Calu3 (cell line): ENCODE measurements at regions not wholly inside any gene's neighbourhood (a gene's known extent, or its start where the extent isn't known, plus 50 kb on each side); places are given as distances from the start of the nearest gene placed in this dataset.

Source experiments
- BruUV-seq: library from RNA; stranded (reverse); fragments of 400-500 nt; replicated peaks from 2 replicates; lab custom pipeline; 2021; lab: Mats Ljungman, UMichigan
- CTCF ChIA-PET: fragments of 300-600 bp; sonication (Branson Sonifier 250); formaldehyde crosslinking; loops from one replicate; lab custom pipeline; 2022; ENCODE audit warnings: antibody characterized with exemption; lab: Charles Lee
- DNase-seq: peaks from one replicate; pipeline ENCODE4 v3.0.0; 2022
- H3K27ac Mint-ChIP-seq: one replicate; pipeline ENCODE4 v1.8.0; 2022; ENCODE audit warnings: mixed read lengths; ENCODE audit not compliant: unreplicated experiment
- H3K27me3 Mint-ChIP-seq: one replicate; pipeline ENCODE4 v1.8.0; 2022; ENCODE audit warnings: mixed read lengths; ENCODE audit not compliant: unreplicated experiment
- H3K36me3 Mint-ChIP-seq: one replicate; pipeline ENCODE4 v1.8.0; 2022; ENCODE audit warnings: mild to moderate bottlenecking, moderate library complexity, mixed read lengths; ENCODE audit not compliant: insufficient read depth, unreplicated experiment
- H3K4me1 Mint-ChIP-seq: one replicate; pipeline ENCODE4 v1.8.0; 2022; ENCODE audit warnings: mild to moderate bottlenecking, low read depth, mixed read lengths; ENCODE audit not compliant: unreplicated experiment
- H3K4me3 Mint-ChIP-seq: one replicate; pipeline ENCODE4 v1.8.0; 2022; ENCODE audit warnings: mild to moderate bottlenecking, low read depth, moderate library complexity, mixed read lengths; ENCODE audit not compliant: unreplicated experiment
- H3K9me3 Mint-ChIP-seq: one replicate; pipeline ENCODE4 v1.8.0; 2022; ENCODE audit warnings: low read depth, mixed read lengths; ENCODE audit not compliant: unreplicated experiment
- intact Hi-C: fragments of 100-400 bp; cut with micrococcal nuclease; formaldehyde crosslinking; loops from one replicate; pipeline ENCODE4 v1.10.0; 2022; ENCODE audit not compliant: unreplicated experiment
- TF ChIP-seq, protein P1 (sequence below): fragments of 200-600 bp; IDR thresholded peaks from one replicate; pipeline ENCODE4 v1.8.0; 2022; ENCODE audit warnings: antibody characterized with exemption; ENCODE audit not compliant: unreplicated experiment

GRCh38 chr3:62995119-62995518 is 119.9 kb upstream of the CADPS start:
- intact Hi-C loops: loop anchor here (5.0 to 10.0 kb wide), 2 partner anchors 77 to 120 kb away; partner anchors contain the start of gene CADPS
- no peak for DNase-seq
- Mint-ChIP-seq H3K4me1 (no peaks in the 10 kb centered on the region), H3K27me3 (peaks cover 14% of the 10 kb centered on the region), H3K4me3 (no peak overlapping the region), H3K9me3 (no peaks in the 10 kb centered on the region), H3K36me3 (no peaks in the 10 kb centered on the region), H3K27ac (no peak overlapping the region)
- CTCF ChIA-PET: no interaction called here
- BruUV-seq: no TSS peak
- TF ChIP-seq, protein P1, sequence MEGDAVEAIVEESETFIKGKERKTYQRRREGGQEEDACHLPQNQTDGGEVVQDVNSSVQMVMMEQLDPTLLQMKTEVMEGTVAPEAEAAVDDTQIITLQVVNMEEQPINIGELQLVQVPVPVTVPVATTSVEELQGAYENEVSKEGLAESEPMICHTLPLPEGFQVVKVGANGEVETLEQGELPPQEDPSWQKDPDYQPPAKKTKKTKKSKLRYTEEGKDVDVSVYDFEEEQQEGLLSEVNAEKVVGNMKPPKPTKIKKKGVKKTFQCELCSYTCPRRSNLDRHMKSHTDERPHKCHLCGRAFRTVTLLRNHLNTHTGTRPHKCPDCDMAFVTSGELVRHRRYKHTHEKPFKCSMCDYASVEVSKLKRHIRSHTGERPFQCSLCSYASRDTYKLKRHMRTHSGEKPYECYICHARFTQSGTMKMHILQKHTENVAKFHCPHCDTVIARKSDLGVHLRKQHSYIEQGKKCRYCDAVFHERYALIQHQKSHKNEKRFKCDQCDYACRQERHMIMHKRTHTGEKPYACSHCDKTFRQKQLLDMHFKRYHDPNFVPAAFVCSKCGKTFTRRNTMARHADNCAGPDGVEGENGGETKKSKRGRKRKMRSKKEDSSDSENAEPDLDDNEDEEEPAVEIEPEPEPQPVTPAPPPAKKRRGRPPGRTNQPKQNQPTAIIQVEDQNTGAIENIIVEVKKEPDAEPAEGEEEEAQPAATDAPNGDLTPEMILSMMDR: no peak

DNA sequence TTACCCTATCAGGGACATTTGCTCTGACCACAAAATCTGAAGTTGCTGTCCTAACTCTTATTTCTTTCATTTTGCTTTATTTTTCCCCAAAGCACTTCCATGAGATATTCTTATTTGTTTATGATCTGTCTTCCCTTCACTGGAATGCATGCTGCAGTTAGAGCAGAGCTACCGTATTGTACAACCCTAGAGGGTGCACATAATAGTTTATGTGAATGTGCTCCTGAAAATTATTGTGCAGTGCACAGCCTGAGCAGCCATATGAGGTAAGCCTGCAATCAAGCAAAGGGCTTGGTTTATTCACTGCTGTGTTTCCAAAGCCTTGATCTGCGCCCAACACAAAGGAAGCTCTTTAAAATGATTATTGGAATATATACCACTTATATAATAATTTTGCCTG is 120.3 kb upstream of the CADPS start:
- H3K27me3 Mint-ChIP-seq: peaks cover 14% of the 10 kb centered on the region
- H3K9me3 Mint-ChIP-seq: no peaks in the 10 kb centered on the region
- no peaks in the 10 kb centered on the region for H3K4me1 Mint-ChIP-seq
- TF ChIP-seq, protein P1: no peak
- no peak overlapping the region for H3K27ac Mint-ChIP-seq
- DNase-seq: no peak
- intact Hi-C loops: loop anchor here (5.0 to 10.0 kb wide), 2 partner anchors 77 to 121 kb away; partner anchors contain the start of gene CADPS
- CTCF ChIA-PET: no interaction called here
- no peak overlapping the region for H3K4me3 Mint-ChIP-seq
- BruUV-seq: no TSS peak
- no peaks in the 10 kb centered on the region for H3K36me3 Mint-ChIP-seq

DNA sequence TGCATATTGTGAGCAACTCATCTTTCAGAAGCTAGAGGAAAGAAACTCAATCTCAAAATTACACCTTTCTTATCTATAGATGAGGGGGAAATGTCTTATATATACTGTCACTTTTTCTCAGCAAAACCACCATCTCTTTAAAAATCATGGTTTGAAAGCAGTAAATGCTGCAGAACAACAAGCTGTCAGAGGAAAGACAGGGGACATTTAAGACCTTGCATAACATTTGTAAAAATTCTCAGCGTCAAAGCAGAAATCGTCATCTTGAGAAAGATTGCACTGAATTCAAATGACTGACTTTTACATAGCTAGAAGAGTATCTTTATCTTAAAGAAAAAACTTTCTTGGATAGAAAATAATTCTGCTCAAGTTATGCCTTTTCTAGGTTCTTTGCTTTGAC is 122.2 kb upstream of the CADPS start:
- H3K4me1 Mint-ChIP-seq: no peaks in the 10 kb centered on the region
- TF ChIP-seq, protein P1: no peak
- no peak overlapping the region for H3K4me3 Mint-ChIP-seq
- intact Hi-C loops: loop anchor here (5.0 to 10.0 kb wide), 2 partner anchors 75 to 123 kb away; partner anchors contain the start of gene CADPS
- H3K27me3 Mint-ChIP-seq: peaks cover 14% of the 10 kb centered on the region
- CTCF ChIA-PET: interaction anchor here (0.6 kb wide), 1 partner anchor 33 kb away, joined by 6 read pairs; no protein-coding TSS in a partner anchor
- no peaks in the 10 kb centered on the region for H3K9me3 Mint-ChIP-seq
- no peaks in the 10 kb centered on the region for H3K36me3 Mint-ChIP-seq
- DNase-seq: no peak
- H3K27ac Mint-ChIP-seq: no peak overlapping the region
- BruUV-seq: no TSS peak

DNA sequence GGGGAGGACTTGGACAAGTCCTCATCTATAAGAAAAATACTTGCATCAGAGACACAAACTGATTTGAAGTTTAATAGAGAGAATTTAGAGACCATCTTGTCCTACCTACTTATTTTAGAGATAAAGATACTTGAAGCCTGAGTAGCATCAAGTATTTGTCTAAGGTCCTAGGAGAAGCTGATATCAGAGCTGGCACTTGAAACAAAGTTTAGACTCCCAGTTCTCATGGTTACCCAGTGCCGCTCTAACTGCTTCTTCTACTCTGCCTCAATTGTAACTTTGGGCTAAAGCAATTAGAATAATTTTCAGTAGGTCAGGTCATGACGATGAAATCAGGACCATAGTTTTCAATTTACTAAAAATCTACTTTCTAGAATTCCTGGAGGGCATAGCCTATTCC is 123.9 kb upstream of the CADPS start:
- no peak for DNase-seq
- Mint-ChIP-seq H3K4me1 (no peaks in the 10 kb centered on the region), H3K27ac (no peak overlapping the region), H3K4me3 (no peak overlapping the region), H3K36me3 (no peaks in the 10 kb centered on the region), H3K9me3 (no peaks in the 10 kb centered on the region), H3K27me3 (peaks cover 14% of the 10 kb centered on the region)
- no TSS peak for BruUV-seq
- TF ChIP-seq, protein P1: no peak
- CTCF ChIA-PET: interaction anchor here (0.7 to 0.8 kb wide), 2 partner anchors 13 to 147 kb away, joined by 3 read pairs; no protein-coding TSS in a partner anchor
- intact Hi-C loops: loop anchor here (5.0 to 10.0 kb wide), 2 partner anchors 73 to 124 kb away; partner anchors contain the start of gene CADPS
